ENCODE measurements at regions not wholly inside any gene's neighbourhood (a gene's known extent, or its start where the extent isn't known, plus 50 kb on each side); places are given as distances from the start of the nearest gene placed in this dataset.

DNA sequence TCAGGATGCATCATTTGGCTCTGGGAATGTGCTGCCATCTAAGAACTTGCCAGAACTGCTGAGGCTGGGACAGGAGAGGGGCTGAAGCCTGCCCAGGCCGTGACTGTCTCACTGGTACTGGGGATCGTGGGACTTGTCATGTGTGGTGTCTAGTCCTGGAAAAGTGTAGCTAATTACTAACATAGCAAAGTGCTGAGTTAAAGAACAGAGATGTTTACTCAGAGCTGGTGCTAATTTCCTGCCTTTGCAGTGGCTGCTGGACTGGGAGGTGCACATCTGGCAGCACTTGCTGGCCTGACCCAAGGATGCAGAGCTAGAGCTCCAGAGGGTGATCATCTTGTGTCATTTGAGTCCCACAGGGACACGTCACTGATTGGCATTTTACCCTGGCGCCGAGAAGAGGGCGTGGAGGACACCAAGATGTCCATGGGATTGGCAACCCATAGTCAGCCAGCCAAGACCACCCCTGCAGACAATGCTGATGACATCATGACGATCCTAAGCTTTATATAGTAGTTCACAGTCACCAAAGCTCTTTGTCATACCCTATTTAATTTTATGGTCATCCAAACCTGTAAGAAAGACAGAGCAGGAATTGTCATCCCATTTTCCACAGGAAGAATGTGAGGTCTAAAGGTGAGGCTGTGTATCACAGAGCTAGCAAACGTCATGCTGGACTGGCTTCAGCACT lies 110.1 kb upstream of the SLC44A3 start:
- H3K27ac ChIP-seq: peak overlapping the region; percentile 59 to 75
- TF ChIP-seq POLR2A (IDR thresholded peaks at IDR 0.05): no peak
- TF ChIP-seq, protein P1, sequence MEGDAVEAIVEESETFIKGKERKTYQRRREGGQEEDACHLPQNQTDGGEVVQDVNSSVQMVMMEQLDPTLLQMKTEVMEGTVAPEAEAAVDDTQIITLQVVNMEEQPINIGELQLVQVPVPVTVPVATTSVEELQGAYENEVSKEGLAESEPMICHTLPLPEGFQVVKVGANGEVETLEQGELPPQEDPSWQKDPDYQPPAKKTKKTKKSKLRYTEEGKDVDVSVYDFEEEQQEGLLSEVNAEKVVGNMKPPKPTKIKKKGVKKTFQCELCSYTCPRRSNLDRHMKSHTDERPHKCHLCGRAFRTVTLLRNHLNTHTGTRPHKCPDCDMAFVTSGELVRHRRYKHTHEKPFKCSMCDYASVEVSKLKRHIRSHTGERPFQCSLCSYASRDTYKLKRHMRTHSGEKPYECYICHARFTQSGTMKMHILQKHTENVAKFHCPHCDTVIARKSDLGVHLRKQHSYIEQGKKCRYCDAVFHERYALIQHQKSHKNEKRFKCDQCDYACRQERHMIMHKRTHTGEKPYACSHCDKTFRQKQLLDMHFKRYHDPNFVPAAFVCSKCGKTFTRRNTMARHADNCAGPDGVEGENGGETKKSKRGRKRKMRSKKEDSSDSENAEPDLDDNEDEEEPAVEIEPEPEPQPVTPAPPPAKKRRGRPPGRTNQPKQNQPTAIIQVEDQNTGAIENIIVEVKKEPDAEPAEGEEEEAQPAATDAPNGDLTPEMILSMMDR (IDR thresholded peaks at IDR 0.05): no peak

DNA sequence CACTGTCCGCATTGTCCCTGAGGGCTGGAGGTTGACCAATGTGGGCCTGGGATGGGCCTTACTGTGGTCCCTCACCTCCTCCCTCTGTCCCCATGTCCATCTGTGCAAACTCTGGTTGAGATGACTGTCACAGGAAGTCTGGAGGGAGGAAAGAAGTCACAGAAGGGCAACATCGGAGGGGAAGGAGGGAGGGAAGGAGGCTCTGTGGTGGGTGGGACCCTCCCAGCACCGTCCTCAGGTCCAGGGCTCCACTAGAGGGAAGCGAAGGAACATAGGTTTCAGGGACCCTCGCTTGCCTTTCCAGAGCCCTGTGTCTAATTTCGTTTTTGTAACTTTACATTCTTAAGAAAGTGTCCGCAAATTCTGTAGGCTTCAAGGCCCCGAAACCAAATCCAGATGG lies 111.3 kb upstream of the SLC44A3 start:
- Histone ChIP-seq H3K27ac (peak overlapping the region; percentile 59 to 75), H3K9me3 (no peaks in the 10 kb centered on the region), H3K4me3 (no peak overlapping the region), H3K4me1 (peaks cover 55% of the 10 kb centered on the region), H3K27me3 (no peaks in the 10 kb centered on the region), H3K36me3 (ENCODE audit: low read depth, missing control alignments) (no peaks in the 10 kb centered on the region)
- 87 to 91% methylated on average over 8 of the region's 8 CpGs for WGBS, 2 donors
- TF ChIP-seq, protein P1 (IDR thresholded peaks at IDR 0.05): no peak
- TF ChIP-seq POLR2A (IDR thresholded peaks at IDR 0.05): no peak
- DNase-seq: no peak
- intact Hi-C loops (cut with DNase I; ENCODE audit: low total_unique reads): no loop called here

More for the DNA sequence above, 110.1 kb upstream of the SLC44A3 start:
- no peak overlapping the region for H3K4me3 ChIP-seq
- no peaks in the 10 kb centered on the region for H3K9me3 ChIP-seq
- DNase-seq: no peak
- no peaks in the 10 kb centered on the region for H3K36me3 ChIP-seq (ENCODE audit: low read depth, missing control alignments)
- WGBS, 2 donors: 55 to 63% methylated on average over 8 of the region's 8 CpGs
- no peaks in the 10 kb centered on the region for H3K27me3 ChIP-seq
- H3K4me1 ChIP-seq: peaks cover 52% of the 10 kb centered on the region
- intact Hi-C loops (cut with DNase I; ENCODE audit: low total_unique reads): no loop called here

DNA sequence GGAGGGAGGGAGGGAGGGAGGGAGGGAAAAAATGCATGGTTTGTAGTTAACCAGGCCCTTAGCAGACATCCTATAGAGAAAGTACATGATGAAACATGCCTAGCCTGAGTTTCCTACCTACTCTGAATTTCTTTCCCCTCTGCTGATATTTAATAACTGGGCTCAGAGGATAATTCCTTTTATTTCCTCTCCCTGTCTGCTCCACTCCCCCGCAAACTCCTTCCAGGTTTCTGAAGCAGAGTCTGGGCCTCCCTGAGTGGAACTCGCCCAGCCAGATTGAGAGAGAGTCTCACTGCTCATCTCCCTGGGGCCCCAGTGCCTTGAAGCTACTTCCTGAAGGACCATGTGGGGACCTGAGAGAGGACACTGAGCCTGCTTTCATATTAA lies 111.9 kb upstream of the SLC44A3 start:
- Histone ChIP-seq H3K9me3 (no peaks in the 10 kb centered on the region), H3K4me1 (peaks cover 52% of the 10 kb centered on the region)
- DNase-seq: peak; percentile 35

GRCh38 chr1:94707321-94708298 lies 112.5 kb upstream of the SLC44A3 start:
- WGBS, 2 donors: 45 to 49% methylated on average over 13 of the region's 13 CpGs
- H3K4me3 ChIP-seq: no peak overlapping the region
- no peaks in the 10 kb centered on the region for H3K27me3 ChIP-seq
- TF ChIP-seq POLR2A (IDR thresholded peaks at IDR 0.05): no peak
- TF ChIP-seq, protein P1 (IDR thresholded peaks at IDR 0.05): no peak
- peak; percentile 69 for DNase-seq
- H3K27ac ChIP-seq: peak overlapping the region in 1 of 2 donors; percentile 68
- H3K9me3 ChIP-seq: no peaks in the 10 kb centered on the region
- peaks cover 53% of the 10 kb centered on the region for H3K4me1 ChIP-seq
- H3K36me3 ChIP-seq (ENCODE audit: low read depth, missing control alignments): no peaks in the 10 kb centered on the region
- intact Hi-C loops (cut with DNase I; ENCODE audit: low total_unique reads): no loop called here

More for the DNA sequence above, 111.9 kb upstream of the SLC44A3 start:
- peak overlapping the region in 1 of 2 donors; percentile 75 for H3K27ac ChIP-seq
- TF ChIP-seq, protein P1 (IDR thresholded peaks at IDR 0.05): no peak
- TF ChIP-seq POLR2A (IDR thresholded peaks at IDR 0.05): no peak
- no peaks in the 10 kb centered on the region for H3K27me3 ChIP-seq
- WGBS, 2 donors: 51 to 60% methylated on average over 2 of the region's 2 CpGs
- intact Hi-C loops (cut with DNase I; ENCODE audit: low total_unique reads): no loop called here
- no peak overlapping the region for H3K4me3 ChIP-seq
- H3K36me3 ChIP-seq (ENCODE audit: low read depth, missing control alignments): no peaks in the 10 kb centered on the region

All from testis (tissue), 2 donors.